Lung (tissue), 11 donors: ENCODE measurements at regions not wholly inside any gene's neighbourhood (a gene's known extent, or its start where the extent isn't known, plus 50 kb on each side); places are given as distances from the start of the nearest gene placed in this dataset.

Experiments used
- ATAC-seq: fragments of 200-7000 bp; cut with Tn5 transposase; one replicate; pipeline ENCODE4 v1.9.1; 2020; ENCODE audit warnings: moderate number of reproducible peaks; ENCODE audit not compliant: insufficient read depth, low FRiP score
- DNase-seq, 3 donors: peaks; one replicate each; pipeline ENCODE4 v3.0.0-alpha.2; 2013 to 2017
- H3K27ac ChIP-seq, 2 donors: one replicate each; pipeline ENCODE4 v1.5.1; 2013; ENCODE audit warnings: mild to moderate bottlenecking in 2 of 2, moderate library complexity in 2 of 2, control low read depth in 1 of 2, inconsistent platforms in 1 of 2, low read depth in 1 of 2, low read length in 1 of 2
- H3K27me3 ChIP-seq, 3 donors: one replicate each; pipeline ENCODE4 v1.5.1; 2013; ENCODE audit warnings: low read length in 2 of 3; ENCODE audit not compliant: control insufficient read depth in 3 of 3, insufficient read depth in 3 of 3
- H3K36me3 ChIP-seq, 4 donors: one replicate each; pipeline ENCODE4 v1.5.1; 2013; ENCODE audit warnings: low read length in 4 of 4, mild to moderate bottlenecking in 1 of 4, moderate library complexity in 1 of 4; ENCODE audit not compliant: control insufficient read depth in 4 of 4, insufficient read depth in 4 of 4
- H3K4me1 ChIP-seq, 5 donors: one replicate each; pipeline ENCODE4 v1.5.1; 2013; ENCODE audit warnings: low read length in 5 of 5, mild to moderate bottlenecking in 2 of 5, moderate library complexity in 1 of 5; ENCODE audit not compliant: control insufficient read depth in 5 of 5, insufficient read depth in 5 of 5
- H3K4me3 ChIP-seq: one replicate; pipeline ENCODE4 v1.5.1; 2013; ENCODE audit warnings: mild to moderate bottlenecking, control low read depth, moderate library complexity
- H3K9ac ChIP-seq, 2 donors: one replicate each; pipeline ENCODE4 v1.5.1; 2013; ENCODE audit warnings: low read length in 2 of 2, control low read depth in 1 of 2; ENCODE audit not compliant: insufficient read depth in 1 of 2
- H3K9me3 ChIP-seq, 4 donors: one replicate each; pipeline ENCODE4 v1.5.1; 2013; ENCODE audit warnings: low read length in 3 of 4, mild to moderate bottlenecking in 1 of 4, moderate library complexity in 1 of 4; ENCODE audit not compliant: control insufficient read depth in 4 of 4, insufficient read depth in 3 of 4
- CTCF ChIP-seq: IDR thresholded peaks from 2 replicates; pipeline ENCODE4 v1.5.1; 2012; ENCODE audit warnings: mild to moderate bottlenecking; ENCODE audit errors: control extremely low read depth, extremely low read depth
- WGBS, 2 donors: extraction: QIAGEN DNeasy Blood & Tissue Kit; methylation state at CpG; one replicate each; pipeline ENCODE4 v1.1.7; 2013; 5-methylcytosine and 5-hydroxymethylcytosine counted together
- donor health status: control.
- donor health status: control.
- donor health status: Bipolar disorder and iron deficiency.
- donor health status: healthy.
- donor health status: DM: yes; HTN: yes; CAD: no.

DNA sequence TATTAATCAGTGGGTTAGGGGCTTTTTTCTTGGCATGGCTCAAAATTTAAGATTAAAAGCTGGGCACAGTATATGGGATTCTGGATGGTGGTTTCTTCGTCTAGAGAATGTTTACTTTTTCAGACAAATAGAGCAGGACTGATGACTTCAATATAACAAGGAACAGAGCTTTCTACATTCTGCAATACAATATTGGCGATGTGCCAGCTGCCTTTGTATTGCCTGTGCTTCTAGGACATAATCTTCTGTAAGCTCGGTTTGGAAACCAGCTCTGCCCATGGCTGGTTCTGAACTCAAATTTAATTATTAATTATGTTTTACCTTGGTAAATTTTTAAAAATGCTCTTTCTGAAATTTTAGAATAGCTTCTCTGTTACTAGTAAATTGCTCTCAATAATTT is 139.1 kb upstream of the TRPC4 start:
- H3K9me3 ChIP-seq, result no peaks in the 10 kb centered on the region
- no peak overlapping the region for H3K27ac ChIP-seq
- H3K36me3 ChIP-seq, result no peaks in the 10 kb centered on the region
- no peaks in the 10 kb centered on the region for H3K27me3 ChIP-seq
- DNase-seq, result peak; percentile 17 to 62 (median 46)
- TF ChIP-seq CTCF, result no peak
- no peak for ATAC-seq
- H3K4me1 ChIP-seq, result no peaks in the 10 kb centered on the region
- no peak overlapping the region for H3K4me3 ChIP-seq
- 39 to 68% methylated on average over 3 of the region's 3 CpGs for WGBS, 2 donors
- H3K9ac ChIP-seq, result no peak overlapping the region

GRCh38 chr13:38002606-38003005 is 133.0 kb upstream of the TRPC4 start:
- H3K27me3 ChIP-seq, result no peaks in the 10 kb centered on the region
- no peak overlapping the region for H3K9ac ChIP-seq
- no peak for TF ChIP-seq CTCF
- no peak overlapping the region for H3K27ac ChIP-seq
- no peaks in the 10 kb centered on the region for H3K9me3 ChIP-seq
- ATAC-seq, result no peak
- DNase-seq, result peak in 1 of 3 donors; percentile 6
- no peaks in the 10 kb centered on the region for H3K36me3 ChIP-seq
- 28 to 41% methylated on average over 7 of the region's 7 CpGs for WGBS, 2 donors
- no peaks in the 10 kb centered on the region for H3K4me1 ChIP-seq
- no peak overlapping the region for H3K4me3 ChIP-seq

DNA sequence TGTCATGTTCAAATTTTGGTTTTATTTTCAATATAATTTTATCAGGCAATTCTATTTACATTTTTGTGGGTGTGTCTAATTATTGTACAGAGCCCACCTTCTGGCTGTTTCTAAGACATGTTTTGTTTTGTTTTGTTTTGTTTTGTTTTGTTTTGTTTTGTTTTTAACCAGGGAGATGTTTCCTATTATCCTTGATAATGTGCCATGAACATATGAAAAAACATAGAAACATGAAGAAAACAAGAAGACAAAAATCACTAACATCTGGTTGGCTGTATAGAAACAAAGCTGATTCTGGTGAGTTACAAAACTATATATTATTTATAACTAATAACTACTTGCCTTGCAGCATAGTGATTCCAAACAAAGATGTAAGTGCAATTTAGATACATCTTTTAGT is 128.1 kb upstream of the TRPC4 start:
- H3K9me3 ChIP-seq, result no peaks in the 10 kb centered on the region

More for the DNA sequence above, 128.1 kb upstream of the TRPC4 start:
- ATAC-seq, result no peak
- Histone ChIP-seq H3K4me3 (no peak overlapping the region), H3K27ac (no peak overlapping the region), H3K9ac (no peak overlapping the region), H3K4me1 (no peaks in the 10 kb centered on the region), H3K27me3 (no peaks in the 10 kb centered on the region), H3K36me3 (no peaks in the 10 kb centered on the region)
- TF ChIP-seq CTCF, result no peak
- DNase-seq, result no peak
